GM18868 (cell line): ENCODE measurements at regions not wholly inside any gene's neighbourhood (a gene's known extent, or its start where the extent isn't known, plus 50 kb on each side); places are given as distances from the start of the nearest gene placed in this dataset.
"Not testable (repeated sequence)": the region's sequence is repeated elsewhere in the genome, so short reads cannot be mapped to it uniquely, and the experiment has no call there.

Experiments
- ATAC-seq: cut with Tn5 transposase; IDR thresholded peaks from one replicate; pipeline ENCODE4 v1.9.1; 2021; ENCODE audit warnings: mild to moderate bottlenecking, moderate library complexity; ENCODE audit not compliant: unreplicated experiment

DNA sequence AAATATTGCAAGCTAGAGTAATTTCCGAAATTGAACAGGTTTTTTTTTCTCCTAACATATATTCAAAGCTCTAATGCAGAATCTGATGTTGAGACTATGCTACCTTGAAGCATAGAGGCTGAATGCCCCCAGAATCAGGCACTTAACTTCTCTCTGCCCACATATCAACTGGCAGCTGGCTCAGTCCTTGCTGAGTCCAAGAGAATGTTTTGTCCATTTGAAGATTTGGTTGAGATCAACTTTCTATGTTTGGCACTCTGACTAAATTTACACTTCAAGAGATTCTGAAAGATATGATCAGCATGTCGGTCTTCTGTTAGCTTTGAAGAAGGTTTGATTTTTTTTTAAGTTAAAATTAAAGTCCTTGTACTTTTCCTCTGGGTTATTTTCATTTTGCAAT lies 1298.1 kb downstream of the EPHA7 start:
- ATAC-seq = no peak

DNA sequence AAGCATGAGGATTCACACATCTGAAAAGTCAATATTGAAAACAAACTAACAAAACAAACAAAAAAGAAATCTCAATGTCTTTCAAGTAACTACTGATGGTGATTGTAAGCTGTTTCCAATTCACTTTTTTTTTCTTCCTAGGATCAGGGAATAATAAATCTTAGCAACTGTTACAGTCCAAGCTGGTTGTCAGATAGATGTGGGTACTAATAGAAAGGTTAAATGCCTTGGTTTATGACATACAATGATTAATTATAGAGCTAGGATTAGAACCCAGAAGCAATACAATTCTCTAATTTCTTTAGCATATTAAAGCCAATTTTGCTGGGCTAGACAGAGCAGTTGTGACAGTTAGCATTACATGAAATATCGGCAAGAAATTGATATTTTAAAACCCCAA lies 1301.6 kb downstream of the EPHA7 start:
- no peak for ATAC-seq

DNA sequence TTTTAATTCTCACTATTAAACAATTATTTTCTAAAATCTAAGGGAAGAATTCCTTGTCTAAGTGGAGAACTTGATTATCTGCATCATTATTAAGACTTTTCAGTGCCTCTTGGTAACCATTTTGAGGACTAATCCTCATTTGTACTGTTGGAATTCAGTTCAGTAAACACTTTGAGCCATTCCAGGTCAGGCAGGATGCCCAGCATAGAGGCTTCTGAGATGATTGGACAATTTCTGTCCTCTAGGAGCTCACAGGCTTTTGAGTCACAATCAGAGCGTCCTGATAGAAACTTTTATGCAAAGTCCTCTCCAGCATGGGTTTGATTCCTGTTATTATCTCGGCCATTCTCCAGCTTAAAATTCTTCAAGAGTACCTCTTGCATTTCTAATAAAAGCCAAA lies 1304.6 kb downstream of the EPHA7 start:
- ATAC-seq = no peak

DNA sequence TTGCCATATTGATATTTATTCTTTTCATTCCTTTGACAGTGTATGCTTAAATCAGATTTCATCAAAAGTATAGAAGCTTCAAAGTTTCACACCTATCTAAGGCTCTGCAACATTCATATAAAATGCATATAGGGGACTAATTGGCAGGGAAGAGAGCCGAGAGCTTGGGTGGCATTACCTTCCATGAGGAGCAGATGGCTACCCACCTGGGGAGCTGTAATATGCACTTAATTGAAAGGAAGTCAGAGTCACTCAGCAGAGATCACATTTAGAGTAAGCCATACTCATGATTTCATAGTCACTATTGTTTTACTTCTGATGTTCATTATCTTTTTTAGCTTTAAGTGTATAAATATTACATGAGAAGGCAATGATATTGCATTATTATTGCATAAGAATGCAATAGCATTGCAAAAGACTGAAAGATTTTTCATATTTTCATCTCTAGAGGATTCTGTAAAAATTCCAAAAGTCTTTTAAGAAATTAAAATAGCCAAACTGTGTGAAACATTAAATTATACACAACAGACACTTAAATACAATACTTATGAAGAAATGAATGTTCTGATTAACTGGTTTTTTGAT lies 1305.2 kb downstream of the EPHA7 start:
- no peak for ATAC-seq

DNA sequence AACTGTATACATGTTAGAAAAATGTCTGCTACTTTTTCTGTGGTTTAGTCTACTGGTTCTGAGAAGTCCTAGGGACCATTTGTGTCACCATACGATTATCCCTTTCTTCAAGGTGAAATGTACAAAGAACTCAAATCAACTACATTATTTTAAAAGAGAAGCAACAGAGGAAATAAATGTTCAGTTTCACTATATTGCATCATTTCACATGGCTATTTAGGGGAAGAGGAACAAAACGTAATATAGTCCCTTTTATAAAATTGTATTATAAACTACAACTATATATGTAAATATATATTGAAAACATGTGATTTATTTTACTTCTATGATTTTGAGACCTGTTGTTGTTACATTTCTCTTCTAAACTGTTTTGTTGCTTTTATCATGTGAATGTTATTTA lies 1308.0 kb downstream of the EPHA7 start:
- ATAC-seq = no peak

DNA sequence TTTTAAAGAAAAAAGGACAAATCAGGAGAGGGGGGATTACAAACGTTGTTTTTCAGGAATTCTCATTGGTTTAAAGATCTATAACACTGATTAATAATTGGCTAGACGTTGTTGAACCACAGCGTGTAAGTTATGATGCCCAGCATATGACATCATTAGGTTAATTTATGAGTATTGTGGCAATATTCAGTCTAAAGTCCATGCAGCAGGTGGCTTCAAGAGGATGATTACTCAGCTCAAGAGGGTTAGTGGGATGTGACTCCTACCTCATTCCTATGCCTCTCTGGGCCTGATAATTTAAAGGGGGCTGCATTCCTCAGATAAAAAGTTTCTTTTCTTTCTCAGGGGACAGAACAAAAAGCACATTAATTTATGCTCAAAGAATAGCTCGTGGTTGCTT lies 1309.0 kb downstream of the EPHA7 start:
- ATAC-seq = no peak

DNA sequence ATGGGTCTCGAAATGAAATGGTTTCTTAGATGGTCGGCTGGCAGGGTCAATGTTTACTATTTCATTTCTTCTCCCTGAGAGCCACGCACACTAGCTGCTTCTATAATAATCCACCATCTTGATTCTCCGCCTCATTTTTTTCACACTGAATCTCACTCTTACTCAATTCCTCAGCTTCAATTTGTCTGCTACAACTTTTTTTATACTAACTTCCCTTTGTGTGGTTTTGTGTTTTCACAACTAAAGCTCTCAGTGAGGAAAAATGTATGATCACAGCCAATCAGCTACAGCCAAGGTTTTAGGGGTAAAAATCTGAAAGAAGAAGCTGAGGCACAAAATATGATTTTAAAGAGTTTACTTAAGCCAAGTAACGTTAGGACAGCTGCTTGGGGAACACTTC lies 1309.4 kb downstream of the EPHA7 start:
- ATAC-seq = no peak

DNA sequence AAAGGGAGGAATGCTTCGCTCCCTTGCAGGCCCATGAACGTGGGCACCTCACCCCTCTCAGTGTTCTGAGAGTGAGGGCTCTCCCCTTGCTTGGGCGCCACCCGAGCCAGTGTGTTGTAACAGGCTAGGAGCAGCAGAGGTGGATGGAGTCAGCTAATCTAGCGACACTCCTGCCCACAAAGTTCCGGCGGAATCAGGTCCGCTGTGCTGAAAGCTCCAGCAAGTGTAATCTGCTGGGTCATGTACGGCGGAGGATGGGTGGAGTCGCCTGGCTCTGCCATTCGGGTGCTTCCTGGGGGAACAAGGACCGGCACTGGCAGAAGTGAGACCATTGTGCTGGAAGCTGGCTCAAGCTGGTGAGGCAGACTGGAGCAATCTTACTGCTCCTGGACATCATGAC lies 1310.1 kb downstream of the EPHA7 start:
- no peak for ATAC-seq

DNA sequence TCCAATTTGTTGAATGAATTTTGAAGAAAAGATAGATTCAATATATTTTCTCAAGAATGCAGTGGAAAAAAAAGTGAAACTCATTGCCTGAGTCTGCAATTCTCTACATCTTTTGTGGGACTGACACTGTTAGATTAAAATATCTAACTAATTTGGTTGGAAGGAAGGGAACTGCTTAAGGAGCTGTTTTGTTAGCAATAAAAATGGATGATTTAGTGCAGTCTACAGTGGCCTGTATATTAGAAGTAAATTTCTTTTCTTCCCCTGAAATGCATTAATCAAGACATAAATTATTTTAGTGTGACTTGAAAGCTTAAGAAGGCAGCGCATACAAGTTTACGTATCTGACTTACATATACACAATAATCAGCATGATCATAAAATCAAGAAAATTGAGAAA lies 1332.6 kb downstream of the EPHA7 start:
- no peak for ATAC-seq

DNA sequence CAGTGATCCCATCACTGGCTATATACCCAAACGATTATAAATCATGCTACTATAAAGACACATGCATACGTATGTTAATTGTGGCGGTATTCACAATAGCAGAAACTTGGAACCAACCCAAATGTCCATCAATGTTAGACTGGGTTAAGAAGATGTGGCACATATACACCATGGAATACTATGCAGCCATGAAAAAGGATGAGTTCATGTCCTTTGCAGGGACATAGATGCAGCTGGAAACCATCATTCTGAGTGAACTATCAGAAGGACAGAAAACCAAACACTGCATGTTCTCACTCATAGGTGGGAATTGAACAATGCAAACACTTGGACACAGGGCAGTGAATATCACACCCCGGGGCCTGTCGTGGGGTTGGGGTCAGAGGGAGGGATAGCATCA lies 1335.4 kb downstream of the EPHA7 start:
- ATAC-seq = not testable (repeated sequence)

DNA sequence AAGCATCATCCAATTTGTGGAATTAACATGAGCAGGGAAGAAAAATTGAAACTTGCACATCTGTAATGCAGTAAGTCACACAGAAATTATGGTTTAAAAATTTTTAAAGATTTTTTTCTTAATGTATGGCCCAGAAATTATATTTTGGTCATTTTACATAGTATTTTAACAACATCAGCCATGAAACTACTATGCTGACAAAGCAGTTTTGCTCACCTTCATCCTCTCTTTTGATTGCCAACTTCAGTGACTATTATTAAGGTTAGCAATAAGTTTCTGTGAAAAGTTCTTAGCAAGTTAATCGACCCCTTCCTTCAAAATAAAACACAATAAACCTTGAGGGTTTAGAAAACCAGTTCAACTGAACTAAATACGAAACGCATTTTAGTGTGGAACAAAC lies 1347.0 kb downstream of the EPHA7 start:
- ATAC-seq = no peak

DNA sequence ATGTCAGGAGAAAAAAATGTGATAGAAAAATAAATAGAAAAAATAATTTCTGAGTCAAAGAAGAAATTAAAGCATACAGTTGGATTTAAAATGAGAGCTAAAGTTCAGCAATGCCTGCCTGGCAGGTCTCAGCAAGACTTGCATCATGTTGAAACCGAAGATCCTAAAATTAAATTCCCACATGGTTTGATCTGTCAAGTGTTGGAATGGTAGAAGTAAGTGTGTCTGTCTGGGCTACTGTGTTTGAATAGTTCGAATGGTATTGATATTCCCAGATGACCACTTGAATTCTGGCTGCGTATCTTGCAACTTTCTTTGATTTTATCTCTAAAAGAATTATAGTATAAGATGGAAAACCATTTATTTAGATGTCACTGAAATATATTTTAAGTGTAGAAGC lies 1349.6 kb downstream of the EPHA7 start:
- ATAC-seq = no peak

DNA sequence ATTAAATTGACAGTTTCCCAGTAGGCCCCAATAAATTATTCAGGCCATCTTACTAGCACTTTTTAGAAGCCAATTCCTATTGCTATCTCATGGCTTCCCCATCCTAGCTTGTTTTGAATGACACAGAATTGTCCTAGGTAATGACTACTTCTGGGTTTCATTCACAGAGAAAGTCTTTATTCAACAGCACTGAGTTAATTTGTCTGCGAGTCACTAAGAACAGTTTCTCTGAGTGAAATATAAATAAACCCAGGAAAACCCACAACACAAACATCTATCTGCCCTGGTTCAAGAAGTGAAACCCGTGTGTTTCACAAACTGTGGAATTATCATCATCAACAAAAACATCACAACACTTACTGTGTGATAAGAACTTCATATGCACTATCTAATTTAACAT lies 1366.8 kb downstream of the EPHA7 start:
- peak; percentile 49 for ATAC-seq

DNA sequence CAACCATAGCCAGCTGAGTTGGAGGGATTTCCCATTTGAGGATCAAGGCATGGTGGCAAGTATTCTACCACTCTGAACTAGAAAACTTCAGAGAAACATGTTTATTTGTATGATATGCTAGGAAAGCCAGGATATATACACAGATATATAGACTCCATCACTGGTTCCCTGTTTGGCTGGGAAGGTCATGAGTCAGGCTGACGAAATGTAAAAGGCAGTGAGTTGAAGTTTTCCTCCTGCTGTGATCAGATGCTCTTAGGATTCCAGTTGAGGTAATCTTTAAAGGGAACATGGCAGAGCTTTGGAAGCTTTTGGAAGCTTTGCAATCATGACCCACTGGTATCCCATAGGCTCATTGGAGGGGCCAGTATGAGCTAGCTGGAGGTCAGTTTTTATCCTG lies 1369.1 kb downstream of the EPHA7 start:
- no peak for ATAC-seq

DNA sequence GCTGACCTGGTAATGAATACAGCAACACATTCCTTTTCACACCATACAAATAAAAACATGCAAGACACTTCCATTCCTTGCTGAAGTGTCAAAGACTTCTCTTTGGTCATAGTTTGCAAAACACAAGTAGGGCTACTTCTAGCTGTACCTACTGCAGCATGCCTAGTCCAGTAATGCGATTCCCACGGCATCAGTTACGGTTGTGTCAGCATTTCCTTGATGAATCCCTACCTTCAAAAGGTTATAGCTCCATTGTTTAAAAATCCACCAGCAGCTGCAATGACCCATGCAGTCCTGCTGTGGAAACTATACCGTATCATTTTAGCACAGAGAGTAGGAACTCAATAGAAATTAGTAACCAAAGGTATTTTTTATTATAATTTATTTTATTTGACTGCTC lies 1371.5 kb downstream of the EPHA7 start:
- no peak for ATAC-seq

DNA sequence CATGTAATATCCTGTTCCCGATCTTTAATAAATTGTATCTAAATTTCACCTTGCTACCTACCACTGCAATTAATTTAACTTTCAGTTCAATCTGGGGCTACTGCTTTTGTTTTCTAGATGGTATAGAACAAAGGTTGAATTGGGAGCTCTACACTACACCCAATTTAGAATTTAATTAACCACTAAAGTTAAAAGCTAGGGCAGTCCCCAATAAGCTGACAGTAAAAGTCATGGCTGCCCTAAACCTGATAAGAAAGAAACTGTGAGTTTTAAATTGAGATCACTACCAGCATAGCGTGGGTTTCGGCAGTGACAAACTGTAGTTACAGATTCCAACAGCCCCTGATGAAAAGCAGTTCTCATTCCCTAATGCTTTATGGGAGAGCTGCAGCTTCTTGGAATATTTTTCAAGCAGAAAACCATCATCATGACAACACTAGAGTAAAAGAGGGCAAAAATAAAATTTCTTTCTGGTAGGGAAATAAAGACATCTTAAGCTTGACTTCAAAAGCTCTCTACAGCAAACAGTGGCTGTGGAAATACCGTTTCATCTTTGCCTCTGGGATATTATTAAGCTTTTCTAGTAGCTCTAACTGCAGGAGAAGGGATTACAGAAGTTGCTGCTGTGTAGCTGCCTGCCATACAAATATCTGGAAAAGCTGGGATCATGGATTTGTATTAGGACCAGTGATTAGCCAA lies 1372.1 kb downstream of the EPHA7 start:
- no peak for ATAC-seq

DNA sequence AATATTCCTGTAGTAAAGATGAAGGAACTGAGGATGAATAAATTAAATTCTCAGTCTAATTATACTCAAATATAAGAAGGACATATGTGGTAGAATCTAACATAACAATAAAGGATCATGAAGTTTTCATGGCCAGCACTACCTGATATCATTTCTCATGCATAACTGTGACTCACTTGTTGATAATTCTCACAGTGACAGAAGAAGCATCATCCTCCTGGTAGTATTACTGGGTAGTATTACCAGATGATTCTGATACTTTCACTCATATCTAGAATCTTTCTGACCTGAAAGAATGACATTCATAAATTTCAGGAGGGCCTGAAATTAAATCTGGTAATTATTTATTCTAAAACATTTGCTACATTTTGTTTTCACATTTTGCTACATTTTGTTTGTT lies 1375.0 kb downstream of the EPHA7 start:
- ATAC-seq = peak; percentile 56

DNA sequence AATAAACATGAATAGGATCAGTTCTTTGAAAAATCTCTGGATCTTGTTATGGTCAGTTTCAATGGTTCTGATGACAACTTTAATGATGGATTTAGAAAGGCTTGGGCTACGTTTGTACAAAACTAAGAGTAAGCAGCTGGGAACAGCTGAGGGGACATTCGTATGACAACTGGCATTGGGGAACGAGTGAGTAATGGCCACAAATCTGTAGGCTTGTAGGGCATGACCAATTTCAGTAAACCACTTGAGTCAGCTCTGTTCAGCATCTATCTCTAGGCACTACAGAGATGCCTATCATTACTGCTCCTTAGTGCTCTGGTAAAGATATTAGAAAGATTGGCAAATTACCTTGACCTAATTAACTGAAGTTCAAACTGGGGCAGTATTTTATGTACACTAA lies 1375.6 kb downstream of the EPHA7 start:
- peak; percentile 52 for ATAC-seq

DNA sequence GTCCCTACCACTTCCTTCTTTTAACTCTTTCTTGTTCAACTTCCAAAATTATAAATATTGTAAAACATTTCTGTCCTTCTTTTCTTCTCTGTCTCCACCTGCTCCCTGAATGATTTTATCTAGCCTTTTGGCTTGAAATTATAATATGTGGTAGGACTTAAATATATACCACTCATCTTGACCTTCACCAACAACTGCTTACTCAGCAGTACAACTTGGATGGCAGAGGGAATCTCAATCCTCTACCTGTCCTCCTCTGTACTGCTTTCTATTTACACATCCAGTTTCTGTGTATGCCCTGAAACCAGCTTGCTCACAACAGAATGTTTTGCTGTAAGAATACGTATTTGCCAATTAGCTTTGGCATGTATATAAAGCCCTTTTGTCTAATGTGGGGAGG lies 1392.5 kb downstream of the EPHA7 start:
- no peak for ATAC-seq

DNA sequence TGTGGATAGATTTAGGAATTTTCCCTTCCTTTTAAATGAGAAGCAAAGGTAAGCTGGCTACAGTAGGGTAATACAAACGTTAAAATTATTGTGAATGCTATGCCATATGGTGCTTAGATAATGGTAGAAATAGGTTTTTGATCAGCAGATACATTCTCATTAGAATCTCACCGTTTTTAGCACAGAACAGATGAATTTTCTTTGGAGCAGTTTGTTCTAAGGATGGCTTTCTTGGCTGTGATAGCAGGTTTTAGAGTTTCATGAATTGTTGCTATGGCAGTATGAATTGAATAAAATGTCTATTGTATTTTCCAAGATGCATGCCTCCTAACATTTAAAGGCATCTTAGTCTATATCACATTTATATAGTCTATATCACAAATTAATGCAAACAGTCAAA lies 1394.5 kb downstream of the EPHA7 start:
- no peak for ATAC-seq

DNA sequence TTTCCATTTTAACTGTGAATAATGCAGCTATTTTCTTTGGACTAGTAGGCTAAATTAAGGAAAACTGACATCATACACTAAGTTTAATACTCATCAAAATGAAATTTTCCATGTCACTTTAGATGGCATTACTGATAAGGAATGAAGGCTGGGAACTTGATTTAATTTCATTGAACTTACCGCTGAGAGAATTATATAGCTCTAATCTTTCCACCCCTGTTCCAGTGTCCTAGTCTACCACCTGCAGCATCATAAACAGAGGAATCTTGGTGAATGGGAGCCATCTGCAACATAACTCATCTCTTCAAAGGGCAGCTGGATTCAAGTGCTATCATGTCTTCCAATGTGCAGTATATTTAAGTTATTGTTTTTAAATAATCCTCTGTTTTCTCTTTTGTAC lies 1395.2 kb downstream of the EPHA7 start:
- ATAC-seq = no peak

DNA sequence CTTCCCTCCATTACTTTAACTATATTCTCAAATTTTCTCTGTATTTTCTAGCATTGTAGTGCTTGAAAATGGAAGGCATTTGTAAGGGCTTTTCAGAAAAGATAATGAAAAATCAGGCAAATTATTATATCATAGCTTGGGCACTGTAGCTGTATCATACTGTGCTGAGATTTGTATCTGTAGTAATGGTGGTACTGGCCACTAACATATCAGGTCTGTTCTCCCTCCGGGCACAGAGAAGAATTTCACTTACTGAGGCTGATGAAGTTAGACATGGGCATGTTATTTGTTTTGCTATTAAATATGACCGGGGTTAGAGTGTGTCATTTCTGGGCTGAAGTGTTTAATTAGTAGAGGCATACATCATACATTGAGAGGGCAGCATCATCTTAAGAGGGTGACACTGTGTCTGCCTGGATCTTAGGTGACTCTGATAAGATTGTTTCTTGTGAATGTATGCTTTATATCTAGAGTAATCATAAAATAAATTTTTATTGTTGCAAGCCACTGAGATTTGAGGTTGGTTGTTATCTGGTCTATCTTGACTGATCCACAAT lies 1395.9 kb downstream of the EPHA7 start:
- ATAC-seq = no peak
